Loucy (cell line): ENCODE measurements at regions not wholly inside any gene's neighbourhood (a gene's known extent, or its start where the extent isn't known, plus 50 kb on each side); places are given as distances from the start of the nearest gene placed in this dataset.
A peak's percentile ranks its signal among the peaks of the same experiment; 100 is the strongest.

Experiments
- H2AFZ ChIP-seq: fragments of 200-600 bp; sonication (generic); 2 replicates; pipeline ENCODE4 v1.6.0; 2016; ENCODE audit warnings: antibody characterized with exemption, mild to moderate bottlenecking, low read length, moderate library complexity
- H3F3A ChIP-seq: fragments of 200-600 bp; 2 replicates; pipeline ENCODE4 v1.6.0; 2016; ENCODE audit warnings: antibody characterized with exemption, low read depth, mild to moderate bottlenecking
- H3K27me3 ChIP-seq: fragments of 200-600 bp; sonication (generic); 2 replicates; pipeline ENCODE4 v1.6.1; 2014; ENCODE audit warnings: low read length, mild to moderate bottlenecking; ENCODE audit not compliant: insufficient read depth, poor library complexity, severe bottlenecking
- H3K36me3 ChIP-seq: fragments of 200-600 bp; sonication (generic); 2 replicates; pipeline ENCODE4 v1.6.1; 2016; ENCODE audit warnings: low read length; ENCODE audit not compliant: insufficient read depth
- H3K4me1 ChIP-seq: fragments of 200-600 bp; sonication (generic); 2 replicates; pipeline ENCODE4 v1.5.1; 2014; ENCODE audit warnings: low read length, mild to moderate bottlenecking; ENCODE audit not compliant: insufficient read depth, poor library complexity, severe bottlenecking
- H3K4me2 ChIP-seq: fragments of 200-600 bp; sonication (generic); 2 replicates; pipeline ENCODE4 v1.6.0; 2014; ENCODE audit warnings: antibody characterized with exemption, low read length, low read depth, mild to moderate bottlenecking; ENCODE audit not compliant: poor library complexity, severe bottlenecking
- H3K4me3 ChIP-seq: fragments of 200-600 bp; sonication (generic); 2 replicates; pipeline ENCODE4 v1.5.1; 2014; ENCODE audit warnings: low read length, mild to moderate bottlenecking, mixed read lengths; ENCODE audit not compliant: poor library complexity, severe bottlenecking
- H3K79me2 ChIP-seq: fragments of 200-600 bp; sonication (generic); 2 replicates; pipeline ENCODE4 v1.6.1; 2014; ENCODE audit warnings: low read length; ENCODE audit not compliant: insufficient read depth
- H3K9ac ChIP-seq: fragments of 200-600 bp; sonication (generic); 2 replicates; pipeline ENCODE4 v1.6.0; 2014; ENCODE audit warnings: mild to moderate bottlenecking, low read depth, low read length, moderate library complexity; ENCODE audit not compliant: poor library complexity, severe bottlenecking
- H3K9me2 ChIP-seq: fragments of 200-600 bp; sonication (generic); replicated peaks from 2 replicates; pipeline ENCODE4 v1.6.1; 2016; ENCODE audit warnings: low read depth, low read length, mixed read lengths
- H3K9me3 ChIP-seq: fragments of 200-600 bp; sonication (generic); 2 replicates; pipeline ENCODE4 v1.6.1; 2014; ENCODE audit warnings: mild to moderate bottlenecking, antibody characterized with exemption, low read length, low read depth; ENCODE audit not compliant: insufficient read depth
- H4K20me1 ChIP-seq: fragments of 200-600 bp; sonication (generic); 2 replicates; pipeline ENCODE4 v1.6.0; 2014; ENCODE audit warnings: antibody characterized with exemption, low read length, mild to moderate bottlenecking; ENCODE audit not compliant: insufficient read depth, poor library complexity, severe bottlenecking
- CTCF ChIP-seq: fragments of 200-600 bp; sonication (generic); conservative IDR thresholded peaks from 2 replicates; pipeline ENCODE4 v1.5.1; 2014; ENCODE audit warnings: mild to moderate bottlenecking, antibody characterized with exemption, low read length
- EZH2phosphoT487 ChIP-seq: fragments of 200-600 bp; IDR thresholded peaks from 2 replicates; pipeline ENCODE4 v1.6.1; 2018; ENCODE audit warnings: antibody characterized with exemption, mild to moderate bottlenecking, moderate library complexity, borderline replicate concordance

- H3K36me3 ChIP-seq = no peaks in the 10 kb centered on the region
- no peaks in the 10 kb centered on the region for H3K79me2 ChIP-seq
- H3K9me2 ChIP-seq = no peaks in the 10 kb centered on the region
- no peaks in the 10 kb centered on the region for H3K9me3 ChIP-seq
- no peak for TF ChIP-seq EZH2phosphoT487
- TF ChIP-seq CTCF = peak; percentile 76
- no peaks in the 10 kb centered on the region for H3K27me3 ChIP-seq
- peak overlapping the region; percentile 52 for H3K4me2 ChIP-seq
- peak overlapping the region; percentile 54 for H3K4me3 ChIP-seq
- H4K20me1 ChIP-seq = no peaks in the 10 kb centered on the region
- peaks cover 3% of the 10 kb centered on the region for H3K4me1 ChIP-seq
- H2AFZ ChIP-seq = peak overlapping the region; percentile 59
- H3F3A ChIP-seq = no peaks in the 10 kb centered on the region
- no peak overlapping the region for H3K9ac ChIP-seq
Measured at GRCh38 chr14:46490238-46490685, 161.3 kb downstream of the RPL10L start.

- no peak overlapping the region for H3K4me3 ChIP-seq
- no peak overlapping the region for H2AFZ ChIP-seq
- H3K9me3 ChIP-seq = no peaks in the 10 kb centered on the region
- no peaks in the 10 kb centered on the region for H3F3A ChIP-seq
- H3K9ac ChIP-seq = no peak overlapping the region
- no peaks in the 10 kb centered on the region for H3K36me3 ChIP-seq
- no peaks in the 10 kb centered on the region for H3K79me2 ChIP-seq
- TF ChIP-seq EZH2phosphoT487 (no peak), CTCF (no peak)
- H3K9me2 ChIP-seq = no peaks in the 10 kb centered on the region
- no peaks in the 10 kb centered on the region for H4K20me1 ChIP-seq
- no peak overlapping the region for H3K4me2 ChIP-seq
- no peaks in the 10 kb centered on the region for H3K27me3 ChIP-seq
- H3K4me1 ChIP-seq = peaks cover 3% of the 10 kb centered on the region
Measured at GRCh38 chr14:46488374-46488773, 163.2 kb downstream of the RPL10L start.

GRCh38 chr14:46487582-46488350 is 163.8 kb downstream of the RPL10L start:
- Histone ChIP-seq H3K36me3 (no peaks in the 10 kb centered on the region), H3K9me2 (no peaks in the 10 kb centered on the region), H3K4me2 (no peak overlapping the region), H3K4me3 (no peak overlapping the region), H3K9me3 (no peaks in the 10 kb centered on the region), H3K9ac (no peak overlapping the region), H3K4me1 (peaks cover 3% of the 10 kb centered on the region), H3F3A (no peaks in the 10 kb centered on the region), H3K79me2 (no peaks in the 10 kb centered on the region), H3K27me3 (no peaks in the 10 kb centered on the region), H2AFZ (no peak overlapping the region), H4K20me1 (no peaks in the 10 kb centered on the region)
- TF ChIP-seq EZH2phosphoT487 = no peak

GRCh38 chr14:46482200-46482599 is 169.4 kb downstream of the RPL10L start:
- TF ChIP-seq CTCF = no peak
- no peak for TF ChIP-seq EZH2phosphoT487
- Histone ChIP-seq H3K4me3 (no peak overlapping the region), H3K79me2 (no peaks in the 10 kb centered on the region), H2AFZ (no peak overlapping the region), H3K4me1 (no peaks in the 10 kb centered on the region), H4K20me1 (no peaks in the 10 kb centered on the region), H3K4me2 (no peak overlapping the region), H3K36me3 (no peaks in the 10 kb centered on the region), H3K27me3 (no peaks in the 10 kb centered on the region), H3F3A (no peaks in the 10 kb centered on the region), H3K9ac (no peak overlapping the region), H3K9me3 (no peaks in the 10 kb centered on the region), H3K9me2 (no peaks in the 10 kb centered on the region)
